ENCODE measurements at regions not wholly inside any gene's neighbourhood (a gene's known extent, or its start where the extent isn't known, plus 50 kb on each side); places are given as distances from the start of the nearest gene placed in this dataset.
"Not testable (repeated sequence)": the region's sequence is repeated elsewhere in the genome, so short reads cannot be mapped to it uniquely, and the experiment has no call there.

- DNase-seq = not testable (repeated sequence)
These were observed 288.3 kb downstream of the SPRY1 start for GRCh38 chr4:123684937-123685336.

- DNase-seq = not testable (repeated sequence)
These were observed 298.9 kb downstream of the SPRY1 start for GRCh38 chr4:123695531-123695930.

GRCh38 chr4:123696687-123697086 lies 300.1 kb downstream of the SPRY1 start:
- no peak for DNase-seq

GRCh38 chr4:123698556-123698955 lies 302.0 kb downstream of the SPRY1 start:
- DNase-seq = no peak

- DNase-seq = no peak
These were observed 303.5 kb downstream of the SPRY1 start for GRCh38 chr4:123699880-123700771.

GRCh38 chr4:123701131-123701575 lies 304.6 kb downstream of the SPRY1 start:
- DNase-seq = no peak

- DNase-seq = no peak
These were observed 308.8 kb downstream of the SPRY1 start for GRCh38 chr4:123705419-123705818.

GRCh38 chr4:123706973-123707372 lies 310.4 kb downstream of the SPRY1 start:
- no peak for DNase-seq

GRCh38 chr4:123708902-123709301 lies 312.3 kb downstream of the SPRY1 start:
- DNase-seq = no peak

- DNase-seq = no peak
These were observed 312.7 kb downstream of the SPRY1 start for GRCh38 chr4:123709336-123709735.

- no peak for DNase-seq
These were observed 334.4 kb downstream of the SPRY1 start for GRCh38 chr4:123731035-123731434.

- no peak for DNase-seq
These were observed 340.6 kb downstream of the SPRY1 start for GRCh38 chr4:123737156-123737555.

GRCh38 chr4:123739806-123740205 lies 343.2 kb downstream of the SPRY1 start:
- no peak for DNase-seq

- DNase-seq = no peak
These were observed 343.6 kb downstream of the SPRY1 start for GRCh38 chr4:123740236-123740635.

- no peak for DNase-seq
These were observed 345.3 kb downstream of the SPRY1 start for GRCh38 chr4:123741906-123742305.

GRCh38 chr4:123743848-123744247 lies 347.3 kb downstream of the SPRY1 start:
- DNase-seq = no peak

- no peak for DNase-seq
These were observed 348.2 kb downstream of the SPRY1 start for GRCh38 chr4:123744664-123745290.

- no peak for DNase-seq
These were observed 350.4 kb downstream of the SPRY1 start for GRCh38 chr4:123747016-123747415.

GRCh38 chr4:123748806-123749205 lies 352.2 kb downstream of the SPRY1 start:
- DNase-seq = no peak

GRCh38 chr4:123749383-123749782 lies 352.8 kb downstream of the SPRY1 start:
- no peak for DNase-seq

- DNase-seq = no peak
These were observed 353.4 kb downstream of the SPRY1 start for GRCh38 chr4:123750044-123750443.

- no peak for DNase-seq
These were observed 359.1 kb downstream of the SPRY1 start for GRCh38 chr4:123755655-123756054.

- no peak for DNase-seq
These were observed 371.2 kb downstream of the SPRY1 start for GRCh38 chr4:123767806-123768205.

GRCh38 chr4:123770884-123771283 lies 374.3 kb downstream of the SPRY1 start:
- no peak for DNase-seq
